ENCODE measurements at regions not wholly inside any gene's neighbourhood (a gene's known extent, or its start where the extent isn't known, plus 50 kb on each side); places are given as distances from the start of the nearest gene placed in this dataset.

- no peak for TF ChIP-seq EP300 (IDR thresholded peaks at IDR 0.05)
- TF ChIP-seq POLR2A (IDR thresholded peaks at IDR 0.05) = no peak
- no peak for TF ChIP-seq POLR2AphosphoS5 (IDR thresholded peaks at IDR 0.05)
- TF ChIP-seq CTCF (IDR thresholded peaks at IDR 0.05) = no peak
- Histone ChIP-seq H3K4me3 (no peak overlapping the region), H3K27ac (no peak overlapping the region), H3K4me1 (no peaks in the 10 kb centered on the region), H3K27me3 (no peaks in the 10 kb centered on the region), H3K36me3 (no peaks in the 10 kb centered on the region), H3K9me3 (no peaks in the 10 kb centered on the region)
- 76% methylated on average over 1 of the region's 1 CpG for WGBS
- no peak for DNase-seq (ENCODE audit: low spot score in 2 of 2)
These were observed 372.9 kb upstream of the TENM3 start for GRCh38 chr4:181870326-181870725.

- Histone ChIP-seq H3K4me1 (no peaks in the 10 kb centered on the region), H3K4me3 (no peak overlapping the region), H3K36me3 (no peaks in the 10 kb centered on the region), H3K9me3 (no peaks in the 10 kb centered on the region), H3K27ac (no peak overlapping the region), H3K27me3 (no peaks in the 10 kb centered on the region)
- no peak for DNase-seq (ENCODE audit: low spot score in 2 of 2)
- no peak for TF ChIP-seq POLR2A (IDR thresholded peaks at IDR 0.05)
- 56% methylated on average over 5 of the region's 5 CpGs for WGBS
These were observed 368.6 kb upstream of the TENM3 start for GRCh38 chr4:181874602-181875001.

DNA sequence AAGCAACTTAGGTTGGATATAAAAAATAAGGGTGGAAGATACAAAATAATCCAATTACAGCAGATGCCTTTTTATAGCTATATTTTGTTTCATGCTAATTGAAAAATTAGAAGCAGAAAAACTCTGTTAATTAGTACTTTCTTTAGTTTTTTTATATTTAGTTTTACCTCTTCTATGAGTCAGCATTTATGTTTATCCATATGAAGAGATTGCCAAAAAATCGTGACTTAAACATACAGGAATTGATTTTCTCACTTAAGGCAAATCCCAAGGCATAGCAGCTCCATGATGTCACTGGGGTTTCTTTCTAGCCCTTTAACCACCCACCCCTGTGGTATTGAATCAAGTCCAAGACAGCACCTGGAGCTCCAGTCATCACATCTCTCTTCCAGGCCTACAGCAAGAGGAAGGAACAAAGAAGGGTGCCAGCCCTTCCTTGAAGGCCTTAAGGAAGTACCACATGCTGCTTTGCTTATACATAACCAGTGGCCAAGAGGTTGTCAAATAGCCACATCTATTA, 365.8 kb upstream of the TENM3 start:
- Histone ChIP-seq H3K27me3 (no peaks in the 10 kb centered on the region), H3K4me1 (no peaks in the 10 kb centered on the region), H3K9me3 (no peaks in the 10 kb centered on the region), H3K36me3 (no peaks in the 10 kb centered on the region), H3K27ac (no peak overlapping the region), H3K4me3 (no peak overlapping the region)
- TF ChIP-seq POLR2AphosphoS5 (IDR thresholded peaks at IDR 0.05) = no peak
- no peak for TF ChIP-seq EP300 (IDR thresholded peaks at IDR 0.05)
- TF ChIP-seq POLR2A (IDR thresholded peaks at IDR 0.05) = no peak
- TF ChIP-seq CTCF (IDR thresholded peaks at IDR 0.05) = no peak
- 47% methylated on average over 1 of the region's 1 CpG for WGBS
- DNase-seq (ENCODE audit: low spot score in 2 of 2) = no peak

GRCh38 chr4:181890031-181890430, 353.2 kb upstream of the TENM3 start:
- H3K4me3 ChIP-seq = no peak overlapping the region
- no peak overlapping the region for H3K27ac ChIP-seq
- H3K27me3 ChIP-seq = no peaks in the 10 kb centered on the region
- 81% methylated on average over 1 of the region's 1 CpG for WGBS
- TF ChIP-seq EP300 (IDR thresholded peaks at IDR 0.05) (no peak), POLR2A (IDR thresholded peaks at IDR 0.05) (no peak), POLR2AphosphoS5 (IDR thresholded peaks at IDR 0.05) (no peak), CTCF (IDR thresholded peaks at IDR 0.05) (no peak)
- no peak for DNase-seq (ENCODE audit: low spot score in 2 of 2)
- no peaks in the 10 kb centered on the region for H3K9me3 ChIP-seq
- H3K36me3 ChIP-seq = no peaks in the 10 kb centered on the region
- H3K4me1 ChIP-seq = no peaks in the 10 kb centered on the region

- whole genome bisulfite sequencing = 40% methylated on average over 2 of the region's 2 CpGs
- no peak for DNase-seq (ENCODE audit: low spot score in 2 of 2)
- no peaks in the 10 kb centered on the region for H3K9me3 ChIP-seq
These were observed 352.3 kb upstream of the TENM3 start for GRCh38 chr4:181890911-181891310.

More at GRCh38 chr4:181890911-181891310, 352.3 kb upstream of the TENM3 start:
- Histone ChIP-seq H3K27me3 (no peaks in the 10 kb centered on the region), H3K4me3 (no peak overlapping the region), H3K4me1 (no peaks in the 10 kb centered on the region), H3K27ac (no peak overlapping the region), H3K36me3 (no peaks in the 10 kb centered on the region)
- TF ChIP-seq CTCF (IDR thresholded peaks at IDR 0.05) (no peak), EP300 (IDR thresholded peaks at IDR 0.05) (no peak), POLR2AphosphoS5 (IDR thresholded peaks at IDR 0.05) (no peak), POLR2A (IDR thresholded peaks at IDR 0.05) (no peak)
